ENCODE measurements at regions not wholly inside any gene's neighbourhood (a gene's known extent, or its start where the extent isn't known, plus 50 kb on each side); places are given as distances from the start of the nearest gene placed in this dataset.

GRCh38 chr6:95517004-95517403 lies 60.3 kb upstream of the MANEA start:
- no peak for DNase-seq (ENCODE audit: low read depth)

GRCh38 chr6:95517568-95517967 lies 59.8 kb upstream of the MANEA start:
- DNase-seq (ENCODE audit: low read depth): no peak
- TF ChIP-seq CTCF (IDR thresholded peaks at IDR 0.05; ENCODE audit: control insufficient read depth, extremely low read depth, insufficient read depth): no peak
- H3K4me3 ChIP-seq (ENCODE audit: low read depth, low read length): no peak overlapping the region

More at GRCh38 chr6:95517004-95517403, 60.3 kb upstream of the MANEA start:
- no peak for TF ChIP-seq CTCF (IDR thresholded peaks at IDR 0.05; ENCODE audit: control insufficient read depth, extremely low read depth, insufficient read depth)
- H3K4me3 ChIP-seq (ENCODE audit: low read depth, low read length): no peak overlapping the region

GRCh38 chr6:95518630-95519227 lies 58.6 kb upstream of the MANEA start:
- TF ChIP-seq CTCF (IDR thresholded peaks at IDR 0.05; ENCODE audit: control insufficient read depth, extremely low read depth, insufficient read depth): no peak
- H3K4me3 ChIP-seq (ENCODE audit: low read depth, low read length): no peak overlapping the region
- DNase-seq (ENCODE audit: low read depth): no peak

- no peak for TF ChIP-seq CTCF (IDR thresholded peaks at IDR 0.05; ENCODE audit: control insufficient read depth, extremely low read depth, insufficient read depth)
- H3K4me3 ChIP-seq (ENCODE audit: low read depth, low read length): no peak overlapping the region
- no peak for DNase-seq (ENCODE audit: low read depth)
These were observed 57.9 kb upstream of the MANEA start for GRCh38 chr6:95519228-95520037.

GRCh38 chr6:95521181-95521580 lies 56.2 kb upstream of the MANEA start:
- no peak overlapping the region for H3K4me3 ChIP-seq (ENCODE audit: low read depth, low read length)
- TF ChIP-seq CTCF (IDR thresholded peaks at IDR 0.05; ENCODE audit: control insufficient read depth, extremely low read depth, insufficient read depth): no peak
- DNase-seq (ENCODE audit: low read depth): no peak

Data from LNCaP clone FGC (cell line).